GM13976 (cell line): ENCODE measurements at regions not wholly inside any gene's neighbourhood (a gene's known extent, or its start where the extent isn't known, plus 50 kb on each side); places are given as distances from the start of the nearest gene placed in this dataset.

Source experiments
- DNase-seq: peaks from one replicate; pipeline ENCODE4 v3.0.0; 2012; ENCODE audit warnings: low spot score
- in situ Hi-C: fragments of 300-500 bp; cut with MboI; formaldehyde crosslinking; loops from one replicate; pipeline ENCODE4 v1.12.0; 2022; ENCODE audit warnings: low sequenced_read_pairs, mixed read lengths, inconsistent platforms; ENCODE audit not compliant: unreplicated experiment
- TF ChIP-seq, protein P1 (sequence below): IDR thresholded peaks from 2 replicates; pipeline ENCODE4 v1.5.1; 2012; ENCODE audit warnings: borderline replicate concordance, mild to moderate bottlenecking; ENCODE audit not compliant: insufficient read depth; ENCODE audit errors: extremely low read depth, missing control alignments, control extremely low read depth

GRCh38 chr4:60759518-60760245, 440.4 kb upstream of the ADGRL3 start:
- no peak for DNase-seq
- in situ Hi-C loops = no loop called here

GRCh38 chr4:60780874-60781273, 419.3 kb upstream of the ADGRL3 start:
- in situ Hi-C loops = no loop called here
- TF ChIP-seq, protein P1, sequence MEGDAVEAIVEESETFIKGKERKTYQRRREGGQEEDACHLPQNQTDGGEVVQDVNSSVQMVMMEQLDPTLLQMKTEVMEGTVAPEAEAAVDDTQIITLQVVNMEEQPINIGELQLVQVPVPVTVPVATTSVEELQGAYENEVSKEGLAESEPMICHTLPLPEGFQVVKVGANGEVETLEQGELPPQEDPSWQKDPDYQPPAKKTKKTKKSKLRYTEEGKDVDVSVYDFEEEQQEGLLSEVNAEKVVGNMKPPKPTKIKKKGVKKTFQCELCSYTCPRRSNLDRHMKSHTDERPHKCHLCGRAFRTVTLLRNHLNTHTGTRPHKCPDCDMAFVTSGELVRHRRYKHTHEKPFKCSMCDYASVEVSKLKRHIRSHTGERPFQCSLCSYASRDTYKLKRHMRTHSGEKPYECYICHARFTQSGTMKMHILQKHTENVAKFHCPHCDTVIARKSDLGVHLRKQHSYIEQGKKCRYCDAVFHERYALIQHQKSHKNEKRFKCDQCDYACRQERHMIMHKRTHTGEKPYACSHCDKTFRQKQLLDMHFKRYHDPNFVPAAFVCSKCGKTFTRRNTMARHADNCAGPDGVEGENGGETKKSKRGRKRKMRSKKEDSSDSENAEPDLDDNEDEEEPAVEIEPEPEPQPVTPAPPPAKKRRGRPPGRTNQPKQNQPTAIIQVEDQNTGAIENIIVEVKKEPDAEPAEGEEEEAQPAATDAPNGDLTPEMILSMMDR = no peak
- DNase-seq = no peak

More at GRCh38 chr4:60759518-60760245, 440.4 kb upstream of the ADGRL3 start:
- TF ChIP-seq, protein P1 = no peak

GRCh38 chr4:60790608-60791007, 409.5 kb upstream of the ADGRL3 start:
- DNase-seq = no peak
- TF ChIP-seq, protein P1 = no peak
- in situ Hi-C loops = no loop called here

DNA sequence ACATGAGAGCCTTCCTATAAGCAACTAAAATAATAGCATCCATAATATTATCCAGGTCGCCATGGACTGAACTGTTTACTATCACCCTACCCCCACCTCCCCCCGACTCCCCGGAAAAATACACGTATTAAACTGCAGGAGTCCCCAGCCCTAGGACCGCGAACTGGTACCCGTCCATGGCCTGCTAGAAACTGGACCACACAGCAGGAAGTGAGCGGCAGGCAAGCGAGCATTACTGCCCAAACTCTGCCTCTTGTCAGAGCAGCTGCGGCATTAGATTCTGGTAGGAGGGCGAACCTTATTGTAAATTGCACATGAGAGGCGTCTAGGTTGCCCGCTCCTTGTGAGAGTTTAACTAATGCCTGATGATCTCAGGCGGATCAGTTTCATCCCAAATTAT, 405.8 kb upstream of the ADGRL3 start:
- in situ Hi-C loops = no loop called here
- no peak for DNase-seq
- TF ChIP-seq, protein P1 = no peak

DNA sequence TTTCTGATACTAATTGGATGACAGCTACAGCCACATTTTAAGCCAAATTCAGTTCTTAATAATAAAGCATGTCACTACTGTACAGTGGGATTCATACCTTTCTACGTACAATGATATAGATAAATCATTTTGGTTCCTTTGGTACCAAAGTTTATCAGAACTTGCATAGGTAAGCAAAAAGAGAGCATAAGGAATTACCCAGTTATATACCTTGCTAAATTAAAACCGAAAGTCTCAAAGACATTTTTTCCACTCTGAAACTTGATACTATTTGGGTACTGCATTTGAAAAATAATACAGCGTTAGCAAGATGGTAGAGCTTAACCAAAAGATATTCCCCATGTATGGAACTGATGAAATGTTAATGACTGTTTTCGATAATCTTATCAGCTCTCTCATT, 400.9 kb upstream of the ADGRL3 start:
- no peak for DNase-seq

DNA sequence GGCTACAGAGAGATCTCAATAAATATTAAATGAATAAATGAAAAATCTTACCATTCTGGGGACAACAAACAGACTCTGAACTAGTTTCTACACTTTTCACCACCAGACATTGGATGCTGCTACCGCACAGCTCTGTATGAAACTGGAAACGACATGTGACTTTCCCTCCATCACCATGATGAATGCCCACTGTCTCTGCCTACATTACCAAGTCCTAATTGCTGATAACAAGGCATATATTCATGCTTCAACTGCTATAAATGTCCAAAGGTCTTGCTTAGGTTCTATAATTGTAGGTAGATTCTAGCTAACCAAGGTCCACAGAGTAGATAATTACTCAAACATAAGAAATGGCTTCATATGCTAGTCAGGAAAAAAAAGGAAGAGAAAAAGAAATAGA, 399.4 kb upstream of the ADGRL3 start:
- no peak for DNase-seq
- in situ Hi-C loops = no loop called here
- TF ChIP-seq, protein P1 = no peak

More for the DNA sequence above, 400.9 kb upstream of the ADGRL3 start:
- TF ChIP-seq, protein P1 = no peak
- in situ Hi-C loops = no loop called here
